GM12891 (cell line): ENCODE measurements at regions not wholly inside any gene's neighbourhood (a gene's known extent, or its start where the extent isn't known, plus 50 kb on each side); places are given as distances from the start of the nearest gene placed in this dataset.

Experiments used
- DNase-seq: peaks from one replicate; pipeline ENCODE4 v3.0.0; 2011; ENCODE audit warnings: low spot score; ENCODE audit not compliant: insufficient read length
- FAIRE-seq: peaks from 2 replicates; lab custom pipeline; 2011; peaks lifted over from hg19 to GRCh38; lab: Jason Lieb, UNC
- PAX5 ChIP-seq: IDR thresholded peaks from 2 replicates; pipeline ENCODE4 v1.6.1; 2011; ENCODE audit warnings: low read length, moderate library complexity, mild to moderate bottlenecking; ENCODE audit not compliant: insufficient read depth, severe bottlenecking
- POLR2A ChIP-seq: IDR thresholded peaks from 2 replicates; pipeline ENCODE4 v1.6.1; 2011; ENCODE audit warnings: low read depth, low read length, control low read depth
- POLR2AphosphoS5 ChIP-seq: IDR thresholded peaks from 2 replicates; pipeline ENCODE4 v1.6.1; 2011; ENCODE audit warnings: low read depth, low read length, control low read depth
- POU2F2 ChIP-seq: IDR thresholded peaks from 2 replicates; pipeline ENCODE4 v1.6.1; 2011; ENCODE audit warnings: low read depth, mild to moderate bottlenecking, control low read depth, low read length, moderate library complexity
- SPI1 ChIP-seq: IDR thresholded peaks from 2 replicates; pipeline ENCODE4 v1.6.1; 2011; ENCODE audit warnings: low read depth, low read length, control low read depth
- TAF1 ChIP-seq: IDR thresholded peaks from 2 replicates; pipeline ENCODE4 v1.6.1; 2011; ENCODE audit warnings: low read depth, low read length, control low read depth

DNA sequence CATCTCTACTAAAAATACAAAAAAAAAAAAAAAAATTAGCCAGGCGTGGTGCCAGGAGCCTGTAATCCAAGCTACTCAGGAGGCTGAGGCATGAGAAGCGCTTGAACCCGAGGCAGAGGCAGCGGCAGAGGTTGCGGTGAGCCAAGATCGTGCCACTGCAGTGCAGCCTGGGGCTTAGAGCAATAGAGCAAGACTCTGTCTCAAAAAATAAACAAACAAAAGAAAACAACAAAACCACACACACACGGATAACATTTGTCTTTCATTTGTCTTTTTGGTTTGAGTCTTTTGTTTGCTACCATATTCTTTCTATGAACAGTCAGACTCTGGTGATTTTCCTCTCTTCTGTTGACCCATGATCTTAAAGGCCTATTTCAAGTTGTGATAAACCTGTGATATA is 1168.3 kb upstream of the WWC1 start:
- no peak for FAIRE-seq
- DNase-seq, result no peak
- TF ChIP-seq SPI1 (no peak), POLR2A (no peak)

DNA sequence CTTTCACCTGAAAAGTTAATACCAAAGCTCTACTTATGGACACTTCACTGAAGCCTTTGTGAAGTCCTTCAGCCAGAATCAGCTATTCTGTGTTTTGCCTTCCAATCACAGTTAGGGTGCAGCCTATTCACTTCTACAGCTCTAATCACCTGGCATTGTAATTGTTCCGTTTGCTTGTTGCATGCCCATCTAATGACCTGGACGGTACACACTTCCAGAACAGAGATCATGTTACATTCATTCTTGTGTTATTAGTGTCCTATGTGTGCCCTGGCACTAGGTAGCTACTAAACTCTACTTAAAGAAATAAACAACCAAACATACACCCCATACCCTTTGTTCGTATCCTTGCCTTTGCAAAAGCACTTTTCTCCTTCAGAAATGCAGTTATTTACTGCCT is 1162.9 kb upstream of the WWC1 start:
- no peak for DNase-seq
- FAIRE-seq, result no peak
- TF ChIP-seq TAF1 (no peak), POLR2AphosphoS5 (no peak), POU2F2 (no peak)

DNA sequence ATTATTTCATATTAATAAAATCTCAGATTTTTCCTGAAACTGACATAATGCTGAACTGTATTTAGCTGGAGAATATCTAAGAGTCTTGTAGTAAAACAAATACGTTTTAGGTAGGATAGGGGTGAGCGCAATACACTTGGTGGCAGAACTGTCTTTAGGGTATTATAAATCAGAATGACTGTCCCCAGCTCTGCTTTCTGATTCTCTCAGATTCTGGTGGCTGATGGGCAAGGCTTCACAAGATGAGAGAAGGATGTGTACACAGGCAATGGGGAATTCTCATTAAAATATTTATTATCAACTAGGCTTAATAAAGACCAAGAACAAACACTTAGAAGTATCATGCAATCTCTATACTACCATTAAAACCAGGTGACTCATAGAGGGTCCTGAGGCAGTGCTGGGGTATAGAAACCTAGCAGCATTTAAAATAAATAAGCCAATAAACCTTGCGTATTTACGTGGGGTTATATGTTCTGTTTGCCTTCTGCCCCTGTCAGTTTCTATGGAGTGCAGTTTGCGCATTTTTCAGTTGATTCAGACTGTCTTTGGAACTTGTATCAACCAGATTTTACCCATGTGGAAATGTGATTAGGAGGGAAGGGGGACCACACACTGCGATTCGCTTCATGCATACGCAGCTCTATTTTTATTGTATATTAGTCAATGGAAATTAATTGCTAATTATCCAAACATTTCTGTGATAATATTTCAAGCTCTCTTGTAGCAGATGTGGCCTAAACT is 1150.7 kb upstream of the WWC1 start:
- no peak for DNase-seq
- TF ChIP-seq SPI1, result no peak
- no peak for TF ChIP-seq POLR2AphosphoS5
- no peak for TF ChIP-seq POLR2A
- TF ChIP-seq PAX5, result no peak
- no peak for TF ChIP-seq POU2F2
- TF ChIP-seq TAF1, result no peak
- no peak for FAIRE-seq

DNA sequence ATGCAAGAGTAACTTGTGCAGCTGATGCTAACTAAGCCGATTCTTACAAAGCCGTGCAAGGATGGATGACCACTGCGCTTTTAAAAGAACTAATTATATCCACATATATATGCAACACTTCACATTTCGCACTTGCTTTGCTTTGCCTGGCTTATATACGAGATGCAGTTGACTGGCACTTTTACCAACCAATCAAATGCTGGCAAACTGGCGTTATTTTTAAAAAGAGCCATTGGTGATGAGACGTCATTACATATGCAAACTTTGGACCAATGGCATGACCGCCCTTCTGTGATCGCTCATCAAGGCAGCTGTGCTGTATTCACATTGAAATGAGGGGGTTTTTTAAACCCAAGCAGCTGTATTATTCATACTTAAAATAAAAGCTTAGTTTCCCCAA is 1147.7 kb upstream of the WWC1 start:
- FAIRE-seq (no peak), DNase-seq (no peak)
- TF ChIP-seq PAX5 (no peak), TAF1 (no peak), POLR2AphosphoS5 (no peak), POU2F2 (no peak), SPI1 (no peak), POLR2A (no peak)

DNA sequence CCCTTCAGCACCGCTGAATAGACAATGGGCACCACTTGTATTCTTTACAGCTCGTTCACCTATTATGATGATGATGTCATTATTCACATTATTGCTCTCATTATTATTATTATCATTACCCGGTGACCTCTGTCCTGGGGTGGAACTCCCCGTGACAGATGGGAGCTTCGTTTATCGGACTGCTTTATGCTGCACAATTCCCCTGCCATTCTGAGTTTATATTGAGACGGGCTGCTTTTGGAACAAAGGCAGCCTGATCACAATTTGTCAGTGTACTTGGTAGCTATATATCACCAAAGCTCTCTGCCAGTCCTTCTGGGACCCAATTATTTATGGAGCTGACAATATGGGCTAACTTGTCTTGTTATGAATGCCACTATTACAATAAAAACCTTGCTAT is 1145.6 kb upstream of the WWC1 start:
- TF ChIP-seq PAX5, result no peak
- no peak for TF ChIP-seq SPI1
- no peak for TF ChIP-seq POLR2A
- TF ChIP-seq POU2F2, result no peak
- no peak for TF ChIP-seq POLR2AphosphoS5
- no peak for TF ChIP-seq TAF1
- FAIRE-seq (no peak), DNase-seq (no peak)

DNA sequence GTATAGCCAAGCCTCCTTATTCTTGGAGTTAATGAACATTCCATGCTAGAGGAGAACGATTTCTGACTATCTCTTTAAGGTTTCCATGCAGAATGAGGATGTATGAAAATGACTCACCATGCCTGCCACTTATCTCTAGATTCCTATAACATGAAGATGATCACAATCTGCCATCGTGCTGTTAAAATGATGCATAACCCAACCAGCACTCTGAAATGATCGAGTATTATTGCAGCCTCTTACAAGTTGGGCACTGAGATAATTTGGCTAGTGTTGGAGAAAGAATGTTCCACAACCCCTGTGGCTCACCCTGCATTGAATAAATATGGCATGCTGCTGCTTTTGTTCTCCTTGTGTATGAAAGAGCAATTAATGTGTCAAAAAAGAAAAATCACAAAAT is 1143.6 kb upstream of the WWC1 start:
- FAIRE-seq, result no peak
- DNase-seq, result no peak
- TF ChIP-seq PAX5 (no peak), POLR2AphosphoS5 (no peak), TAF1 (no peak), POU2F2 (no peak), SPI1 (no peak), POLR2A (no peak)

DNA sequence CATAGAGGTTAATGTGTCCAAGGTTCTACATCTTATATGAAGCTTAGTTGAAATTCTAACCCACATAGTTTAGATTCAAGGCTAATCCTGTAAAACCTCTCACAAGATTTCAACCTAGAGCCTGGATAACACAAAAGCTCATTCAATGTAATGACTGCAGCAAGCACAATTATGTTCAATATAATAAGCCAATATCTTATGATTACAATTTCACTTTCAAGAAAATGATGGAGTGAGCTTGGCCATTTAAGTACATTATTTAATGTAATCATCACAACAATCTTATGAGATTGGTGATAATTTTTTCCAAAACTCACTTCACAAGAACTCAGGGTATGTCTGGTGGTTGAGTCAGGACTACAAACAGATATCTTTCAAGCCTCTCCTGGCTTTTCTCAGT is 1140.8 kb upstream of the WWC1 start:
- FAIRE-seq (no peak), DNase-seq (no peak)
- TF ChIP-seq PAX5 (no peak), POU2F2 (no peak), TAF1 (no peak), SPI1 (no peak), POLR2AphosphoS5 (no peak), POLR2A (no peak)

DNA sequence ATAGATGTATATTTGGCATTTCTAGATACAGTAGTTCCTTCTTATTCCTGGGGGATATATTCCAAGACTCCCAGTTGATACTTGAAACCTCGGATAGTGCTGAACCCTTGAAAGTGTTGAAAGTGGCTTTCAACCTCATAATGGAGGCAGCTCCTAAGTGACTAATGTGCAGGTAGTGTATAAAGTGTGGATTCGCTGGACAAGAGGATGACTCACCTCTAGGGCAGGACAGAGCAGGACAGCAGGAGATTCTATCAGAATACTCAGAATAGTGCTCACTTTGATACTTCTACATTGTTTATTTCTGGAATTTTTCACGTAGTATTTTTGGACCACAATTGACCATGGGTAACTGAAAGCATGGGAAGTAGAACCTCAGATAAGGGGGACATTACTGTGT is 1138.9 kb upstream of the WWC1 start:
- FAIRE-seq (no peak), DNase-seq (no peak)
- TF ChIP-seq POU2F2 (no peak), POLR2A (no peak), PAX5 (no peak), SPI1 (no peak), POLR2AphosphoS5 (no peak), TAF1 (no peak)

DNA sequence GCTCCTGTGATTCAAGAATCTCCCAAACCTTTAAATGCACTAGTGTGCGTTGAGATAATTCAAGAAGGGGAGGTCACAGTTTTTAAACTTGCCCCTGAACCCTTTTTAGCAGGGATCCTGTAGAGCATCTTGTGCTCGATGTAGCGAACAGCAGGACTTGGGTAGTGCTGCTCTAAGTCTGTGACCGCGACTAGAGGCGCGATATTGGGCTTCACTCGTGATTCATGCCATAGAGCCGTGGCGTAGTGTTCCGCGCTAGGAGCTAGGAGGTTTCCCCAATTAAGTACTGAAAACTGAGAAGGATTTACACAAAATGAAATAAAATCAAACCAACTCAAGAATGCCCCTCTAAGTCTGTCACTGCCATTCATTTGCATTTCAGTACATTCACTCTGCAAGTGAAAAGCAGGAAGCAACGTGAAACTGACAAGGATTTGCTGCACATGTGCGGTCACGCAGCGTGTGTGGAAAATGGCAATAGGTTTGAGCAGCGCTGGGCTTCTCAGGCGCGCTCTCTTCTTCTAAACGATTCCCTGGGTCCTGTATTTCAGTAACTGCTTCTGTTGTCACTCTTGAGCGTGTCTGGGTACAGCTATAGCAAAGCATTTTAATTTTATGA is 1135.9 kb upstream of the WWC1 start:
- FAIRE-seq (no peak), DNase-seq (no peak)
- TF ChIP-seq TAF1 (no peak), POLR2AphosphoS5 (no peak), SPI1 (no peak), POU2F2 (no peak), POLR2A (no peak), PAX5 (no peak)

DNA sequence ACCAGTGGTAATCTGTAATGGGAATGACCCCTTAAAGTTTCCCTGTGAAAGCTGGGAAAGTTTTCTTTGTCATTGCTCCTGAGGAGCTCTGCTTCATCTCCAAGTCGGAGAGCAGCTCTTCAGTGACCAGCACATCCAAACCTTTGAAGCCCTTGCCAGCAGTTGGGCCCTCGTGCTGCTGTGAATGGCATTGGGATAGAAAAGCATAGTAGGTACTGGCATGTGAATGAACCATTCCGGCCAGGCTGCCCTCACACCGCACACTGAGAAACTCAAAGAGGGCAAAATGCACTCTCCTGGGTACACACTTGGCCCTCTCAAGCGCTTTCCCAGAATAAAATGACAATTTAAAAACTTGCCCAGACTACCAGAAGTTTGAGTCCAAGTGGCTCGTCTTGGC is 1135.0 kb upstream of the WWC1 start:
- no peak for TF ChIP-seq POLR2A
- TF ChIP-seq POLR2AphosphoS5, result no peak
- no peak for TF ChIP-seq PAX5
- TF ChIP-seq SPI1, result no peak
- no peak for TF ChIP-seq TAF1
- no peak for TF ChIP-seq POU2F2
- FAIRE-seq (no peak), DNase-seq (no peak)
